GM18867 (cell line): ENCODE measurements at regions not wholly inside any gene's neighbourhood (a gene's known extent, or its start where the extent isn't known, plus 50 kb on each side); places are given as distances from the start of the nearest gene placed in this dataset.

Source experiments
- ATAC-seq: cut with Tn5 transposase; IDR thresholded peaks from one replicate; pipeline ENCODE4 v1.9.1; 2021; ENCODE audit warnings: mild to moderate bottlenecking, moderate library complexity; ENCODE audit not compliant: unreplicated experiment

DNA sequence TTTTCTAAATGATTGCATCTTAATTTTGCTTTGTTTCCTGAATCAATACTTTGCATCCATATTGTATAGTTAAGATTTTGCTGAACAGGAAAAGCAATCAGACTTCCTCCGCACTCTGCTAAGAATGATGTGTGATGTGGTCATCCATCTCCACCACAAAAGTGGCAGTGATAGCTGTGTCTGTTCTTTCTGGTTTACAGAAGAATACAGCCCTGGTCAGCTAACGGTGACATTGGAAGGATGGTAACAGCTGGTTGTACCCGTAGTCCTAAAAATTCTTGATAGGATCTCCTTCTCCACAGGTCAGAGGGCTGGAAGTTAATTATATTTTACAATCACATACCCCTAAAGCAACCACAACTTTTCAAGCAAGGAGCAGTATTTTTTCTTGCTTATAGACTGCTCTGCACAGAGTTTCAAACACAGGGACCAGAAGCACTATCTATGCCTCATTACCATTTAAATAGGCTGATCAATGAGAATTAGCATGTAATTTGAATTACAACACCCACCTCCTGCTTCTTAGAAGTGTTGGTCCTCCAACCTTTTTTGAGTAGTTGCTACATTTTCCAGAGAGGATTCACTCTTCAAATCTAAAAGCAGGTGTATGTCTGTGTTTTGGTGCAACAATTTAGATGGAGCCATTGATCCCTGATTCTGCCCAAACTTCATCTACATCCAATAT lies 1191.9 kb upstream of the NUDT12 start:
- no peak for ATAC-seq

DNA sequence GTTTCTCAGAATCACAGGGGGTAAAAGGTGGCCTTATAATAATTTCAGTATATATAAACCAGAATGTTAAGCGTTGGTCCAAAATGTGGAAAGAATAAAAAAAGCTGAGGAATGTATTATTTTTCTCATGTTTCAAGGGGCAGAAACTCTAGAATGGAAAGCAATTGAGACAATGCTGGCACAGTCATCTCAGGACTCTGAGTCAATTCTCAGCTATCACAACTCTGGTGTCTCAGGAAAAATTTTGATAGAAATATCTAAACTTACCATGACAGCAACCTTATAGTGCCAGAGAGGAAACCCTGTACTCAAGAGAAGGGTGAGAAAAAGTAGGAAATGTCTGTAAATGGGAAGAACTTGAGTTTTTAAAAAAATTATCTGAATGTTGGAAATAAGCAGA lies 1189.4 kb upstream of the NUDT12 start:
- ATAC-seq, result no peak

DNA sequence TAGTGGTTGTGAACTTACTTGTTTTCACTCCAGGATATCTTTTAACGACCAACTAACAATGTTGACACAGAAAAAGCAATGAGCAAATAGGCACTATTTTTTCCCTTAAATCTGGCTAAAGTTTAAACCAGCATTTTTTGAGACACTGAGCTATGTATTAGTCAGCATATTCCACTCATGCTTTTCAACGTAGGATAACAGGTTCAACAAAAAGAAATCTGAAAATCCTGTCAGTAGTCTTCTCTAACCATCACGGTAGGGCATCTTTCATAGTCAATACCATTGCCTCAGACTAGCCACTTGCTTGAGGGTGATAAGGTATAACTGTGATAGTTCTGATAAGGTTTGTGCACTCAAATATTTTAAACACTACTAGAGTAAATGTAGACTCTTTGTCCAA lies 1177.3 kb upstream of the NUDT12 start:
- ATAC-seq, result no peak

DNA sequence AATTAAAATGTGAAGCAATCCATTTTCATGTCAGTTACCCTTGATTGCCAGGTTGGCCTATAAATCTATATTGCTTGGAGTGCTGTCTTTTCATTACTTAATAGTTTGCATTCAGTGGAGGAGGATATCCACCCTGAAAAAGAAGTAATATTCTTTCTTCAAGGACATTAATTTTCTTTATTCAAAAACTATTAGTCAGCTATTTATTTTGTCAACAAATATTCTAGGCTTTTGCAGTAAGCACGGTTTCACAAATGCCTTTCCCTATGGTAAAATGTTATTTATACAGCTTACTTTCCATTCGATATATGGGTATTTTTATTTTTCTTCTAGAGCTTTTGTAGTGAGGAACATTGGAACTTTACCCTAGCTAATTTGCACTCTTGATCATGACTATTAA lies 1176.9 kb upstream of the NUDT12 start:
- ATAC-seq, result no peak

DNA sequence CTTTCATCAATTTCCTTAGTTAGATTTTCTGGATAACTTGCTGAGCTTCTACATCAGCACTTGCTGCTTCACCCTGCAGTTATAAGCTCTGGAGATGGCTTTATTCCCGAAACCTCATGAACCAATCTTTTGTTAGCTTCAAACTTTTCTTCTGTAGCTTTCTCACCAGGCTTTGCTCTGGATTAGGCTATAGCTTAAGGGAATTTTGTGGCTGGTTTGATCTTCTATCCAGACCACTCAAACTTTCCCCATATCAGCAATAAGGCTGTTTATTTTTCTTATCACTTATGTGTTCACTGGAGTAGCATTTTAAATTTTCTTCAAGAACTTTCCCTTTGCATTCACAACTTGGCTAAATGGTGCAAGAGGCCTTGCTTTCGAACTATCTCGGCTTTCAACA lies 1173.5 kb upstream of the NUDT12 start:
- ATAC-seq, result no peak

DNA sequence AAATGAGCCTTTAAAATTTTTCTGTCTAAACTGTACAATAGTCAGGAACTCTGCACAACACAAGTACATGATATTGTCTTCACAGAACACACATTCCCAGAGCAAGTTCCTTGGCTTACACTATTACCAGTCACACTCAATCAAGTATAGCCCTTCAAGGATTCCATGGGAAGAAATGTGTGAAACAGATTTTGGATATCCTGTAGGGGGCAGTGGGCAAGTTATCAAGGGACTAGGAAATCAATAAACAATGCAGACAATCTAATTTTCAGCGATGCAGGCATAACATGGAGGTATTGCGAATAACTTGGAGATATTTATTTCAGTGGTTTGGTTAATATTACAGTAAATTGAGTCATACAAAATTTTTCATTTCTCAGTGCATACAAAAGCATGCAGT lies 1171.5 kb upstream of the NUDT12 start:
- no peak for ATAC-seq

DNA sequence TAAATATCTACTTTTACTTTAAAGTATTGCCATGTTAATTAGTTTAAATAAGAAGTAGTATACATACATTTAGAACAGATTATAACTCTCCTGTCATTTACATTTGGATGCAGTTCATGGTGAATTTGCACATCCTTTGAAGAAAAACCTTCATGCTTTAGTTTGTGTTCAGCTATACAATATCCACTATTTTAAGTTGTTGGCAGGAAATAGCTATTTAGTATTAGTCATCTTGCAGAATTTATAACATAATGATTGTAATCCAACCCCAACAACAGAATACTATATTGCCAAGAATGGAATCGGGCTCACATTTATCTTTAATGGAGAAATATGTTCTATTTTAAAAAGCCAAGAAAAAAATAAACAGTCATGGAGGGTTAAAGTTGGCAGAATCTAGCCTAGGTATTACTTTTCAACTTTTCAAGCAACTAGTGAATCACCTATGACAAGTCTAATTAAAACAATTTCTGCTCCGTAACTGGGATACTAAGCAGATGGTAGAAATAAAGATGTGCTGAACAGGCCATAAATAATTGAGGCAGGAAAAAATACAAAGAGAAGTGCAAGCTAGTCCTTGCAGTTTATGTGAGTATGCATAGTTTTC lies 1170.6 kb upstream of the NUDT12 start:
- no peak for ATAC-seq

DNA sequence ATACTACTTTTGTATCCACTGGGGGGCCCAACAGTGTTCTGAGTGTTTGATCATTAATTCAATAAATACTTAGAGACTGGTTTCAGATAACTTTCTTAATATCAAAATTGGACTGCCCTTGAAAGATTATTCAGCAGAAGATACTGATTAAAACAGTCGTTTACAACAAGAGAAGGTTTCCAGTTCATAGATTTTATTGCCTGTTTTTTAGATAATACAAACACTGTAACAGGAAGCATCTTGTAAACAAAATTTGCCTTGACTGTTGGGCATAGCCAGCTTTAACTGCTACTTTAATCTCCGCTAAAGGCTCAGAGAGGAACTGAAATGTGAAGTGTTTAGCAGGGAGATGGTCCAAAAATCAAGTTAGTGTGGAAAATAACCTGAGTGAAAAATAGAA lies 1168.7 kb upstream of the NUDT12 start:
- no peak for ATAC-seq

DNA sequence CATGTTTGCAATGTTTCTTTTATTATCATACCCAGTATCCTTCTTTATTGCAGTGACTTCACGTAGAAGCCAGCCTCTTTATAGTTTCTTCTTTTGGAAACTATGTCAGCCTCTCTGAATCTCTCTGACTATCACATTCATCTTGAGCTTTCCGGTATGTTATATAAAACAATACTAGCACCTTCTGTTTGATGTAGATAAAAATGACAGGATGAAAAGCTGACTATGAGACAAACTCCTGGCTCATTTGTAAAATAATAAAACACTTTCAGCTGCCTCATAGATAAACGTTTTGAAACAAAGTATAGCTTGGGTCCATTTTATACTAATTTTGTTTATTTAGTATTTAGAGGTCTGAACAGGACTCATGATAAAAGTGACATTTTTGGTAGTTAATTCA lies 1145.4 kb upstream of the NUDT12 start:
- no peak for ATAC-seq

DNA sequence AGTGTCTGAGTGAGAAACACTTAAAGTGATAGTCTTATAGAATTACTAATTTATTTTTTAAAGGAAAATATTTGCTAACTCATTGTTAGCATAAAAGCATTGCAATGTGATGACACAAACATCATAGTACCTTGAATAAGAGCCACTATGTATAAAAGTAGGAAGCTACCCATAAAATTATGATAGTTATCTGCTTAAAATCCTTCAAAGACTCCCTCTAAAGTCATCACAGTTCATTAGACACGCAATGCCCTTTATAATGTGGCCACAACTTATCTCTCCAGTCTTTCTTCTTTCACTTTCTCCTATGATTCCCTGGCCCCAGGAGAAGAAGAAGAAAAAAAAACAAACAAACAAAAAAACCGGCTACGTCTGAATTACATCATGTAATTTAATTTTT lies 1144.0 kb upstream of the NUDT12 start:
- ATAC-seq, result no peak

DNA sequence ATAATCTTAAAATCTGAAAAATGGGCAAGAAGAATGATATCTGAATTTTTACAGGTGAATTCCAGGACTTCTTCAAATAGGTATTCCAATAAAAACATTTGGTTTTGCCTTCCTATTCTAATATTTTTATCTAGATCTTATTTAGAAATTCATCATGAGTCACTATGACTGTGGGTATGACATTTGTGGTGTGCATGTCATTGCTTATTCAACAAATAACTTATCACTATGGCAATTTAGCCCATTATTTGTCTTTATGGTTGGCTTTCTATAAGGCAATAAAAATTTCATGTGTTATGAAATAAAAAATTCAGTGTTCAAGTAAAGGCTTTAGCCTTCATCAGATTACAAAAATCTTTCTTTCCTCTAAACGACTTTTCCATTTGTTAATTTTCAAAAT lies 1139.6 kb upstream of the NUDT12 start:
- ATAC-seq, result no peak

DNA sequence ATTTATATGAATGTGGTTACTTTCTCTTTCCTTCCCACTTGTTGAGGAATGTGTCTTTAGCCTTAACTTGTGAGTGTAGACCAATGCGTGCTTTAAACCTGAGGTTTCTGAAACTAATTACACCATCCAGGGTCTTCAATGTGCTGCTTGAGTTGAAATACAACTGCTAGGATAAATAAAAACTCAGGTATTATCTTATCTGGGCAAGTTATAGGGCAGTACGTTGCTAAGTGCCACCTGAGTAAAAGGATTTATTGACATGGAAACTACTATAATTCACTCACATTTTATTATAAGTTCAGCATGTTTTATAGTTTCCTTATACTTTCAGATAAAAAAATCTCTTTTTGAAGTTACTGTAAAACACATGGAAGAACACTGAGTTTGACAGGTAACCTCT lies 1136.8 kb upstream of the NUDT12 start:
- no peak for ATAC-seq

DNA sequence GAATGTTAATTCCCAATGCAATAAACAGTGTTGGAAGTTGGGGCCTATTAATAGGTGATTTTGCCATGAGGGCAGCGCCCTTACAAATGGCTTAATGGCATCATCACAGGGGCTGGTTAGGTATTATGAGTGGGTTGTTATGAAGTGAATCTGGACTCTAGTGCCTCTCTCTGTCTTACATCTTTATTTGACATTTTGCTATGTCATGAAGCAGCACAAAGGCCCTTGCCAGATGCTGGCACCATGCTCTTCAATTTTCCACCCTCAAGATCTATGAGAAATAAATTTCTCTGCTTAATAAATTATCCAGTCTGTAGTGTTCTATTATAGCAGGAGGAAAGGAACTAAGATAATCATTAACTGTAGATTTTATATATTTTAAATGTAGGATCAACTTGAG lies 1098.7 kb upstream of the NUDT12 start:
- no peak for ATAC-seq

DNA sequence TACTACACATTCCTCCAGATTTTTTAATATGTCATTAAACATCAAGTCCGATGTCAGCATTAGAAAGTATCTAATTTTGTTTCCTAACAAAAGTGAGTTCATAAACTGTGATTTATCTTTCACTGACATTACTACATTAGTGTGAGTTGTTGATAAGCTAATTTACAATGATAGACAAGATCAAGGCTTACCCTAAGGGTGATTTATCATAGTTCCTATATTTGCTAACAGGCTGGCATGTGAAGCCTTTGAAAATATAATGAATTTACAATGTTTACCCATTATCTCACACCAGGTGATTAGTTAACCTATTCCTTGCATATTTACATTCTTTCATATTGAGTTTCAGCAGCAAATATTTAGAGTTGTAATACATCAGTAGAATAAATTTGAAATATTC lies 1096.9 kb upstream of the NUDT12 start:
- no peak for ATAC-seq

DNA sequence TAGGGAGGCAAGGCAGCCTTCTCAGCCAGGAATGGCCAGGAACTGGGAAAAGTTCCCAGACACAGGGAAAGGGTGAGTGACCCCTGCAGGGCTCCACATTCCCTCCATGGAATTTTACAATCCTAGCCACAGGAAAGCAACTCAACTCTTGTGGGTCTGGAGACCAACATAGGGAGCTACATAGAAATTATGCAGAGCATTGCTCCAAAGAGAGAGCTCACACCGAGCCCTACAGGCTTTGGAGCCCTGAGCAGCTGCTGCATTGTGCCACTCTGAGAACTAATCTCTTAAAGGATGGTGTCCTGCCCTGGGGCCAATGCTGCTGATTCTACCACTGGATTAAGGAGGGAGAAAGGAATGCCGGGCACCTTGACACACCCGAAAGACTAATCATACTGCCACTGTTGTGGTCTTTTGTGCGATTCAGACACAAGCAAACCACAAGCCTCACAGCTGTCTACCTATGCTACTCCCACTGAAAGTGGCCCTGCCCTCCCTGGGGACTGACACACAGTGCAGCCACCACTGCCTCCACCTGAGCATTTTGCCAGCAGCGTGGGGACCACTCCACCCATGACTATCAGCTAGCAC lies 1089.8 kb upstream of the NUDT12 start:
- ATAC-seq, result no peak

DNA sequence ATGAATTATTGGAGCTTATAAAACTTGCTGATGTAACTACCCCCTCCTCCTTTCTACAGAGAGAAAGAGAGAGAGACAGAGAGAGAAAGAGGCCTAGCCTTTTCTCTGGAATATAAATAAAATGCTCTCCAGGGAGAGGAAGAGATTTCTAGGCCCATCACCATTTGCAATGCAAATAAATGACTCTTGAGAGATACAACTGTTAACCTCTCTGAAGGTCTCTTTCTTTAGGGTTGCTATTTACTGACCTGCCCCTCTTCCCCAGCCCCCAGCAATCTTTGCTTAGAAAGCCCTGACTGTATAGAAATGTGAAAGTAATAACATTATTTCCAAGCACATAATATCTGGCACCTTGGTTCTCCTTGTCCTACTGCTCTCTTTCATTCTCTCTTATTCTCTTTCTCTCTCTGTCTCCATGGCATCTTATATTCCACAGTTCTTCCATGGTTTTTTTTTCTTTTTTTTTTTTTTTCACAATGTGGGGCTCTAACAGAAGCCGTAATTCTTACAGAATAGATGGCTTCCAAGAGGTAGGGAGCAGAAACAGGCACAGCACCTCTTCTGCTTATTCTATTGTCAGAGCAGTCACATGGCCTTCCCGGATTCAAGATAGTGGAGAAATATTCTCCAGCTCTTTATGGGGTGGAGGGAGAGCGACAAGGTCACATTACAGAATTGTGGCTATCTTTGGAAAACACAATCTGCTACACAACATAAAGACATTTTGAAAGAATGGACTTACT lies 1087.9 kb upstream of the NUDT12 start:
- ATAC-seq, result no peak

DNA sequence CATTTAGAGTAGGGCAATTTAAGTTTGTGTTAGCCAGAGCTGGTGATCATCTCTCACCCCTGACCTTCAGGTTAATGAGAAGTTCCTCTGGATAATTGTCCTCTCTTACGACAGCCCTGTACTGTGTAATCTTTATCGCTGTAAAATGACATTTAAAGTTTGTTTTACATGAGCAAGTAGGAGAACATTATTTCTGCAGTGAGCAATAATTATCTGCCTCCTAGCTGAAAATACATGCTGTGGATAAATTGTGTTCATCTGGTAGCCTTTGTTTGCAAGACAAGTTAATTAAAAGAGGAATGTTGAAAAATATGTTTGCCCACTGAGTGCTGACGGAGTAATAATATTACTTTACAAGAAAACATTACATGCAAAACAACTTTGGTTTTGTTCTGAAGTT lies 1083.8 kb upstream of the NUDT12 start:
- no peak for ATAC-seq

DNA sequence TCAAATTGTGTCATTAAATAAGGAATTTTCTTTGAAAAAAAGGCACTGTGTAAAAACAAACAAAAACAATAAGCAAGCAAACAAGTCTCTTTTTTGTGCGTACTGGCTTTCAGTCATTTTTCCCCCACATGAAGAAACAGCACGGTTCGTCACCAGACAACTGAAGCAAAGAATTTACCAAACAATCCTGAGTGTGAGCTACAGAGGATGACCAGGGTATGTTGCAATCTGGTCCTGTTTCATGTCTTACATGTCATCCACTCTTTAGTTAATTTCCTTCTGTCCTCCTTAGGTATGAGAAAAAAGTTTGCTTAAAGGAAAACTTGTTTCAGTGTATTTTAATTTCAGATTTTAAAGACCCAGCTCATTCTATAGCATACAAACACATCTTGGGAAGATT lies 1080.7 kb upstream of the NUDT12 start:
- no peak for ATAC-seq

DNA sequence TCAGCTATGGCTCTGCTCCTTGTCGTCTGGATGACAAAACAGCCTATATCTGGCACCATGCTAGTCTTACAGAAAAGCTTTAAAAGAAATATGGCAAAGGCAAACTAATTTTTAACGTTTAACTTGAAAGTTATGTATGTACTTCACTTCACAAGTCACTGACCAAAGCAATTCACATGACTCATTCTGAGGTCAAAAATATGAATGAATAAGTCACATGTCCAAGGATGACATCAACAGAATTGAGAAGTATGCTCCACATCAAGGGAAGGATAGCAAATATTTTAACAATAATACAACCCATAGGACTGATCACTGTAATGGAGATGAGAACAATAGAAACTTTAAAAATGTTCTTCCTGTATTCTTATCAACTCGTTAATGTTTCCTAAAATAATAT lies 1072.6 kb upstream of the NUDT12 start:
- ATAC-seq, result no peak

DNA sequence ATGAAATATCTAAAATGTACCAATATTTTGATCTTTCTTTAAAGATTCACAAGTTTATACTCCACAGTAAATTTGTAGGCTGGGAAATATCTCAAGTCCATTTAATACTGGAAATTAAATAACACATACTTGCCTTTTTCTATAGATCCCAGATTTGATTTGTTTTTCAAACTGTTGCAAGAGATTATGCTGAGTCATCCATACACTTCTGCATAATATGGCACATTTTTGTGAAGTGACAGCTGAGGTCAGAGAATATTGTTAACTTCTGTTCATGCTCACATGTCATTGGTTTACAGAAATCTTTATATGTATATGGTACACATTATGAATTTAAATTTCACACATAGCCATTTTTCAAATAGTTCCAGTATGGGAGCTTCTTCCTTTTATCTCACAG lies 1066.3 kb upstream of the NUDT12 start:
- no peak for ATAC-seq

DNA sequence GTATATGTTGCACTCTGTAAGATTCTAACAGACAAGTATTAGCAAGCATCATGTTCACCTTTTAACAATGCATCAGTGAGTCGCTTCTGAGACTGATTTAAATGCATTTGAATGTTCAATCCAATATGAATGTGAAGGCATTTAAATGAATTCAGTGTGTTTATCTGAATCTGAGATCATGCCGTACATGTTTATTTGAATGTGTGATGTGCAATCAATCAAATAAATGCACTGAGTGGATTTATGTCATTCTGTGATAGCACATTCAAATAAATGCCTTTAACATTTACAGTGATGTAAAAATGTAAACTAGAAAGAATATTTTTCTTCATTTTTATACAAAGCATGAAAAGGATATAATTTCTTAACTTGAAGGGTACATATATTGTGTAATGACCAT lies 1063.5 kb upstream of the NUDT12 start:
- no peak for ATAC-seq

DNA sequence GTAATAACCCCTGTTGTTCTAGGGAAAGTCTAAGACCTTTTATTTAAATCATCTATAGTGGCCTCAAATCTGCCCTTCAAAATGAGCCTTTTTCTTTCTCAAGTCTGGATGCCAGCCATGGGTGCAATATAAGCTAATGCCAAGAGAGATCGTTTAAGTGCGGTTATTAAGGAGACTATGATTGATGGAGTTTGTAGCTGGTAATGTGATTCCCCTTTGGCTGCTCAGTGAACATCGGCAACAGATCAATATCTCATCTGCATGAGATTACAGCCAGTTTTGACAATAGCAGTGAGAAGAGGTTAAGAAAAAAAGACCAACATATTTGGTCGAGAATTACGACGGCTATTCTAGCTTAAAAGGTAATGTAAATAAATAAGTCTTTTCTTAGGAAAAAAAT lies 1049.4 kb upstream of the NUDT12 start:
- no peak for ATAC-seq
